ENCODE measurements at regions not wholly inside any gene's neighbourhood (a gene's known extent, or its start where the extent isn't known, plus 50 kb on each side); places are given as distances from the start of the nearest gene placed in this dataset.
"Not testable (repeated sequence)": the region's sequence is repeated elsewhere in the genome, so short reads cannot be mapped to it uniquely, and the experiment has no call there.

DNA sequence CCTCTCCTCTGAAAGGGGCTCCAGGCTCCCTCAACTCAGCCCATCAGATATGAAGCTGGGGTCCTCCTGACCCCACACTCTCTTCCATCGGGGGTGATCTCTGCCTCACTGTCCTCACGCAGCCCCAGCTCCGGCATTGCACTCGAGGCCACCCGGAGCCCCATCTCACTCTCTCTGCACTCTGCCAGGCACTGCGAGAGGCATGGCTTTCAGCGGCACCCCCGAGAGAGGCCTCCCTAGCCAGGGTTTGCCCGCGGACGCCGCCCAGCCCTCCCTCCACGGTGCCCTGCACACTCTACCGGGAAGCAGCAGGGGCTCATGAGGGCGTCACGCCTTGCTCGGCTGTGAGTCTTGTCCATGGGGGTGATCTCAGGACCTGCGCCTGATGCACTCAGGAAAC, 436.2 kb downstream of the BRD1 start:
- no peak overlapping the region for H3K4me3 ChIP-seq (ENCODE audit: low read depth, low read length)
- DNase-seq (ENCODE audit: low read depth): no peak
- no peak for TF ChIP-seq CTCF (IDR thresholded peaks at IDR 0.05; ENCODE audit: control insufficient read depth, extremely low read depth, insufficient read depth)

- no peak for TF ChIP-seq CTCF (IDR thresholded peaks at IDR 0.05; ENCODE audit: control insufficient read depth, extremely low read depth, insufficient read depth)
- no peak overlapping the region for H3K4me3 ChIP-seq (ENCODE audit: low read depth, low read length)
- no peak for DNase-seq (ENCODE audit: low read depth)
Observed at GRCh38 chr22:49390954-49391353, 436.7 kb downstream of the BRD1 start.

GRCh38 chr22:49383909-49384308, 443.8 kb downstream of the BRD1 start:
- H3K4me3 ChIP-seq (ENCODE audit: low read depth, low read length); DNase-seq (ENCODE audit: low read depth): not testable (repeated sequence)

DNA sequence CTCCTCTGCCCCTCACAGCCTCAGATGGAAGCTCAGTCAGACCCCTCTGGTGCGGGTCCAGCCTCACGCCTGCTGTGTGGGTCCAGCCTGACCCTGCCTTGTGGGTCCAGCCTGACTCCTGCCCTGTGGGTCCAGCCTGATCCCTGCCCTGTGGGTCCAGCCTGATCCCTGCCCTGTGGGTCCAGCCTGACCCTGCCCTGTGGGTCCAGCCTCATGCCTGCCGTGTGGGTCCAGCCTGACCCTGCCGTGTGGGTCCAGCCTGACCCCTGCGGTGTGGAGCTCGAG, 445.3 kb downstream of the BRD1 start:
- TF ChIP-seq CTCF (IDR thresholded peaks at IDR 0.05; ENCODE audit: control insufficient read depth, extremely low read depth, insufficient read depth): no peak
- no peak for DNase-seq (ENCODE audit: low read depth)
- no peak overlapping the region for H3K4me3 ChIP-seq (ENCODE audit: low read depth, low read length)

DNA sequence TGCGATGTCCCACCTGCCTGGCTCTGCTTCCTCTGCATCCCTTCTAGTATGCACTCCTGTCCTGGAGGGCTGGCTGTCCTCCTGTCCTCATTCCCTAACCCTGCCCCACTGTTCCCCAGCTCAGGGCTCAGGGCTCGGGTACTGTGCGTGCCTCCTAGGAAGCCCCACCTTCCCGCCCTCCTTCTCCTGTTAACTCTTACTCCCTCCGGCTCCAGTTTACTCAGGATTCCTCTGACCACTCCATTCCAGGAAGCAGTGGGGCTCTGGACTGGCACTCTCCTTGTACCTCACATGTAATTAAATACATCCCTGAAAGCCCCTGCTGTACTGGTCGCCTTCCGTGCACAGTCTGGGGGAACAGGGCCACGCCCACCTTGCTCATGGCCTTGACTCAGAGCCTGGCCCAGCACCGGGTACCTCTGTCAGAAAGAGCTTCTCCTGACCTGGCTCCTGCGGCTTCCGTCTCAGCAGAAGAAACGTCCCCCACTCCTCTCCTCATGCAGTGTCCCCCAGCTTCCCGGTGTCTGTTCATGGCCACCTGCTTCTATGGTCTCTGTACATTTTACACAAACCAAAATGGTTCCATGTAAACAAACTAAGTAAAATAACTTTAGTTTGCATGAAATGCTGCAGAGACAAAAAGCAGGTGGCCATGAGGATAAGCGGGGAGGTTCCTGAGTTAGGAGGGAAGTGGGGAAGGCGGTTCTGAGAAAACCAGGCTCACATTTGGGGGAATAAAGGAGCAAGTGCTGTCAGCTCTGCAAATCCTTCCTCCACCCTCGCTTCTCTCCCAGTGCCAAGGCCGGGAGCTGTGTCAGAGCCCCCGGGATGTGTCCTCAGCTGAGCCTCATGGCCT, 445.9 kb downstream of the BRD1 start:
- DNase-seq (ENCODE audit: low read depth): no peak
- no peak for TF ChIP-seq CTCF (IDR thresholded peaks at IDR 0.05; ENCODE audit: control insufficient read depth, extremely low read depth, insufficient read depth)
- no peak overlapping the region for H3K4me3 ChIP-seq (ENCODE audit: low read depth, low read length)

GRCh38 chr22:49380828-49381114, 446.9 kb downstream of the BRD1 start:
- no peak overlapping the region for H3K4me3 ChIP-seq (ENCODE audit: low read depth, low read length)
- no peak for TF ChIP-seq CTCF (IDR thresholded peaks at IDR 0.05; ENCODE audit: control insufficient read depth, extremely low read depth, insufficient read depth)
- DNase-seq (ENCODE audit: low read depth): no peak

GRCh38 chr22:49380095-49380827, 447.4 kb downstream of the BRD1 start:
- no peak for DNase-seq (ENCODE audit: low read depth)
- no peak overlapping the region for H3K4me3 ChIP-seq (ENCODE audit: low read depth, low read length)
- no peak for TF ChIP-seq CTCF (IDR thresholded peaks at IDR 0.05; ENCODE audit: control insufficient read depth, extremely low read depth, insufficient read depth)
